HG02610 (cell line): ENCODE measurements at regions not wholly inside any gene's neighbourhood (a gene's known extent, or its start where the extent isn't known, plus 50 kb on each side); places are given as distances from the start of the nearest gene placed in this dataset.

Source experiments
- ATAC-seq: cut with Tn5 transposase; IDR thresholded peaks from one replicate; pipeline ENCODE4 v1.9.1; 2021; ENCODE audit warnings: mild to moderate bottlenecking, moderate library complexity; ENCODE audit not compliant: unreplicated experiment

- no peak for ATAC-seq
Measured at GRCh38 chr4:187547316-187547715, 448.3 kb upstream of the ZFP42 start.

- ATAC-seq, result no peak
Measured at GRCh38 chr4:187550256-187550950, 445.2 kb upstream of the ZFP42 start.

GRCh38 chr4:187552781-187553180 is 442.8 kb upstream of the ZFP42 start:
- no peak for ATAC-seq

GRCh38 chr4:187555174-187555573 is 440.4 kb upstream of the ZFP42 start:
- no peak for ATAC-seq

GRCh38 chr4:187558391-187558790 is 437.2 kb upstream of the ZFP42 start:
- no peak for ATAC-seq

GRCh38 chr4:187562345-187562744 is 433.2 kb upstream of the ZFP42 start:
- no peak for ATAC-seq

GRCh38 chr4:187565416-187565815 is 430.2 kb upstream of the ZFP42 start:
- ATAC-seq, result no peak

- ATAC-seq, result no peak
Measured at GRCh38 chr4:187569871-187570270, 425.7 kb upstream of the ZFP42 start.

- no peak for ATAC-seq
Measured at GRCh38 chr4:187575706-187576105, 419.9 kb upstream of the ZFP42 start.

GRCh38 chr4:187576751-187577150 is 418.8 kb upstream of the ZFP42 start:
- no peak for ATAC-seq

GRCh38 chr4:187577941-187578480 is 417.6 kb upstream of the ZFP42 start:
- no peak for ATAC-seq

GRCh38 chr4:187586892-187587291 is 408.7 kb upstream of the ZFP42 start:
- no peak for ATAC-seq

GRCh38 chr4:187598196-187598595 is 397.4 kb upstream of the ZFP42 start:
- no peak for ATAC-seq

- no peak for ATAC-seq
Measured at GRCh38 chr4:187602339-187603092, 393.1 kb upstream of the ZFP42 start.

- ATAC-seq, result no peak
Measured at GRCh38 chr4:187603093-187604025, 392.2 kb upstream of the ZFP42 start.

- ATAC-seq, result no peak
Measured at GRCh38 chr4:187604984-187605383, 390.6 kb upstream of the ZFP42 start.

GRCh38 chr4:187606581-187606980 is 389.0 kb upstream of the ZFP42 start:
- ATAC-seq, result peak; percentile 76

- ATAC-seq, result no peak
Measured at GRCh38 chr4:187608001-187608421, 387.6 kb upstream of the ZFP42 start.

- no peak for ATAC-seq
Measured at GRCh38 chr4:187612301-187612700, 383.3 kb upstream of the ZFP42 start.

- ATAC-seq, result no peak
Measured at GRCh38 chr4:187613089-187613839, 382.3 kb upstream of the ZFP42 start.
